Ovary (tissue), 3 donors: ENCODE measurements at regions not wholly inside any gene's neighbourhood (a gene's known extent, or its start where the extent isn't known, plus 50 kb on each side); places are given as distances from the start of the nearest gene placed in this dataset.

ENCODE experiments used
- CTCF ChIP-seq, 3 donors: fragments of 450-650 bp in 2 of 3; fragments of 200-600 bp in 1 of 3; IDR thresholded peaks; one replicate each; pipeline versions ENCODE4 v1.5.1 to v1.8.0; 2016 to 2022; ENCODE audit warnings: antibody characterized with exemption in 3 of 3, mild to moderate bottlenecking in 1 of 3
- POLR2A ChIP-seq: fragments of 450-650 bp; IDR thresholded peaks from one replicate; pipeline ENCODE4 v1.6.1; 2017; ENCODE audit warnings: antibody characterized with exemption, mild to moderate bottlenecking, moderate library complexity
- donor health status: DM: no; HTN: no; CAD: no.

GRCh38 chr19:30671367-30671619 is 299.1 kb downstream of the ZNF536 start:
- TF ChIP-seq POLR2A (no peak), CTCF (IDR thresholded peaks at IDR 0.05) (no peak)
